ENCODE measurements at regions not wholly inside any gene's neighbourhood (a gene's known extent, or its start where the extent isn't known, plus 50 kb on each side); places are given as distances from the start of the nearest gene placed in this dataset.

DNA sequence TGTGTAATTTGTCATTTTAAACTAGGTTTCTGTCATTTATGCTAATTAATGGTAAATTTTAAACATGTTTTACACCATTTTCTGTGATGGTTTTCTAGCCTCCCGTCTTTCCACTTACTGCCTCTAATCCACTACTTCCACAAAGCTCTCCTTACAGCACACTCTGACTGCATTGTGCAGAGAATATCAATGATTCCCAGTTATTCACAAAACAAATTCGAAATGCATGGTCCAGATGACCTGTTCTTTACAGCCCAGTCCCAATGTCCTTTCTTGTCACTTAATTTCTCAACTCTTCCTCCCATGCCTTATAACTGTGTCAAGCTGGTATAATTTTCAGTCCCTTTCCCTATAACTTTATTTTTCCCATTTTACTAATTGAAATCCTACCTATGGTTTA lies 770.5 kb downstream of the USP25 start:
- TF ChIP-seq, protein P1, sequence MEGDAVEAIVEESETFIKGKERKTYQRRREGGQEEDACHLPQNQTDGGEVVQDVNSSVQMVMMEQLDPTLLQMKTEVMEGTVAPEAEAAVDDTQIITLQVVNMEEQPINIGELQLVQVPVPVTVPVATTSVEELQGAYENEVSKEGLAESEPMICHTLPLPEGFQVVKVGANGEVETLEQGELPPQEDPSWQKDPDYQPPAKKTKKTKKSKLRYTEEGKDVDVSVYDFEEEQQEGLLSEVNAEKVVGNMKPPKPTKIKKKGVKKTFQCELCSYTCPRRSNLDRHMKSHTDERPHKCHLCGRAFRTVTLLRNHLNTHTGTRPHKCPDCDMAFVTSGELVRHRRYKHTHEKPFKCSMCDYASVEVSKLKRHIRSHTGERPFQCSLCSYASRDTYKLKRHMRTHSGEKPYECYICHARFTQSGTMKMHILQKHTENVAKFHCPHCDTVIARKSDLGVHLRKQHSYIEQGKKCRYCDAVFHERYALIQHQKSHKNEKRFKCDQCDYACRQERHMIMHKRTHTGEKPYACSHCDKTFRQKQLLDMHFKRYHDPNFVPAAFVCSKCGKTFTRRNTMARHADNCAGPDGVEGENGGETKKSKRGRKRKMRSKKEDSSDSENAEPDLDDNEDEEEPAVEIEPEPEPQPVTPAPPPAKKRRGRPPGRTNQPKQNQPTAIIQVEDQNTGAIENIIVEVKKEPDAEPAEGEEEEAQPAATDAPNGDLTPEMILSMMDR (IDR thresholded peaks at IDR 0.05), result no peak
- no peak for TF ChIP-seq POLR2A (IDR thresholded peaks at IDR 0.05)
